Endometrial microvascular endothelial cells (primary cell): ENCODE measurements at regions not wholly inside any gene's neighbourhood (a gene's known extent, or its start where the extent isn't known, plus 50 kb on each side); places are given as distances from the start of the nearest gene placed in this dataset.

ENCODE experiments used
- in situ Hi-C: cut with HindIII; loops from 2 replicates; pipeline ENCODE4 v1.10.0; 2017; ENCODE audit warnings: low sequenced_read_pairs, low pct_unique_long_range_greater_than_20kb; ENCODE audit errors: inconsistent ontology term

- in situ Hi-C loops, result loop anchor here (5.0 kb wide), 1 partner anchor 51 kb away; no protein-coding TSS in a partner anchor
These were observed 54.6 kb downstream of the ZFP36L2 start for GRCh38 chr2:43171789-43172188.

GRCh38 chr2:43170405-43171105, 55.9 kb downstream of the ZFP36L2 start:
- in situ Hi-C loops, result loop anchor here (5.0 kb wide), 1 partner anchor 52 kb away; no protein-coding TSS in a partner anchor

GRCh38 chr2:43169987-43170386, 56.4 kb downstream of the ZFP36L2 start:
- in situ Hi-C loops, result loop anchor here (5.0 kb wide), 1 partner anchor 52 kb away; no protein-coding TSS in a partner anchor

GRCh38 chr2:43169099-43169945, 57.1 kb downstream of the ZFP36L2 start:
- in situ Hi-C loops, result no loop called here

GRCh38 chr2:43168016-43168369, 58.4 kb downstream of the ZFP36L2 start:
- in situ Hi-C loops, result no loop called here

- in situ Hi-C loops, result no loop called here
These were observed 60.9 kb downstream of the ZFP36L2 start for GRCh38 chr2:43165378-43166069.

GRCh38 chr2:43164686-43165085, 61.7 kb downstream of the ZFP36L2 start:
- in situ Hi-C loops, result no loop called here

- in situ Hi-C loops, result no loop called here
These were observed 62.7 kb downstream of the ZFP36L2 start for GRCh38 chr2:43163584-43164270.

- in situ Hi-C loops, result no loop called here
These were observed 64.0 kb downstream of the ZFP36L2 start for GRCh38 chr2:43162511-43162776.

GRCh38 chr2:43161650-43162510, 64.5 kb downstream of the ZFP36L2 start:
- in situ Hi-C loops, result no loop called here

GRCh38 chr2:43160778-43161177, 65.6 kb downstream of the ZFP36L2 start:
- in situ Hi-C loops, result no loop called here

GRCh38 chr2:43159797-43160196, 66.6 kb downstream of the ZFP36L2 start:
- in situ Hi-C loops, result no loop called here

GRCh38 chr2:43158259-43158880, 68.0 kb downstream of the ZFP36L2 start:
- in situ Hi-C loops, result no loop called here

GRCh38 chr2:43157506-43158246, 68.7 kb downstream of the ZFP36L2 start:
- in situ Hi-C loops, result no loop called here

GRCh38 chr2:43155851-43156411, 70.5 kb downstream of the ZFP36L2 start:
- in situ Hi-C loops, result no loop called here

- in situ Hi-C loops, result no loop called here
These were observed 71.7 kb downstream of the ZFP36L2 start for GRCh38 chr2:43154685-43155084.
